ENCODE measurements at regions not wholly inside any gene's neighbourhood (a gene's known extent, or its start where the extent isn't known, plus 50 kb on each side); places are given as distances from the start of the nearest gene placed in this dataset.
A peak's percentile ranks its signal among the peaks of the same experiment; 100 is the strongest.

GRCh38 chr2:128466376-128466775 lies 147.7 kb upstream of the HS6ST1 start:
- H3K36me3 ChIP-seq: no peaks in the 10 kb centered on the region
- peak; percentile 40 to 70 for DNase-seq
- no peaks in the 10 kb centered on the region for H3K9me3 ChIP-seq
- no peak for TF ChIP-seq CTCF (IDR thresholded peaks at IDR 0.05)
- no peak overlapping the region for H3K27ac ChIP-seq
- intact Hi-C loops (cut with DNase I): no loop called here
- 86 to 100% methylated on average over 1 to 2 of the region's 2 CpGs for WGBS, 2 donors
- H3K4me3 ChIP-seq (replicated peaks in 1 of 3): no peak overlapping the region
- no peaks in the 10 kb centered on the region for H3K27me3 ChIP-seq
- H3K4me1 ChIP-seq: no peaks in the 10 kb centered on the region

DNA sequence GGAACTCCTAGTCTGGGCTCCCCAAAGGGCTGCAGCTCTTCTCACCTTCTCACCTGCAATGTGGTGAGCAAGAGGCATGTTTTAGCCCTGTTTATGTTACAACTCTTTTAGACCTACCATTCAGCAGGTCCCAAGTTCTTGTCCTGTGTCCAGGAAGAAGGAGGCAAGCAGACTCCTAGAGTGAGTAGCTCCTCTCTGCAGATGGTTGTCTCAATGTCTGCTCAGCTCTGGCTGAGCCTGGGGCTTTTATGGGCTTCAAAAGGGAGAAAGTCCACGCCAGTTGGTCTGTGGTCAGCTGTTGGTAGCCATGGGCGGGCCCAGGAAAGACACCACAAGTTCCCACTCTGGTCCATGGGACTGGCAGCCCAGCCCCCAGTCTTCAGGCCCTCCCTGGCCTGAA lies 148.1 kb upstream of the HS6ST1 start:
- no peak for DNase-seq
- no peaks in the 10 kb centered on the region for H3K27me3 ChIP-seq
- 93% methylated on average over 2 of the region's 2 CpGs; no CpG with 5 or more reads in 1 of the 2 donors for whole genome bisulfite sequencing, 2 donors
- H3K4me3 ChIP-seq (replicated peaks in 1 of 3): no peak overlapping the region
- TF ChIP-seq CTCF (IDR thresholded peaks at IDR 0.05) (no peak), POLR2A (IDR thresholded peaks at IDR 0.05) (no peak)
- intact Hi-C loops (cut with DNase I): no loop called here
- no peaks in the 10 kb centered on the region for H3K36me3 ChIP-seq
- no peak overlapping the region for H3K27ac ChIP-seq
- H3K4me1 ChIP-seq: no peaks in the 10 kb centered on the region
- no peaks in the 10 kb centered on the region for H3K9me3 ChIP-seq

- Histone ChIP-seq H3K4me1 (no peaks in the 10 kb centered on the region), H3K4me3 (replicated peaks in 1 of 3) (no peak overlapping the region), H3K36me3 (no peaks in the 10 kb centered on the region), H3K9me3 (no peaks in the 10 kb centered on the region), H3K27ac (no peak overlapping the region), H3K27me3 (no peaks in the 10 kb centered on the region)
- WGBS, 2 donors: 95 to 97% methylated on average over 5 to 6 of the region's 10 CpGs
- TF ChIP-seq CTCF (IDR thresholded peaks at IDR 0.05): no peak
- no peak for TF ChIP-seq POLR2A (IDR thresholded peaks at IDR 0.05)
- no peak for DNase-seq
- intact Hi-C loops (cut with DNase I): no loop called here
These were observed 148.8 kb upstream of the HS6ST1 start for GRCh38 chr2:128467321-128467969.

DNA sequence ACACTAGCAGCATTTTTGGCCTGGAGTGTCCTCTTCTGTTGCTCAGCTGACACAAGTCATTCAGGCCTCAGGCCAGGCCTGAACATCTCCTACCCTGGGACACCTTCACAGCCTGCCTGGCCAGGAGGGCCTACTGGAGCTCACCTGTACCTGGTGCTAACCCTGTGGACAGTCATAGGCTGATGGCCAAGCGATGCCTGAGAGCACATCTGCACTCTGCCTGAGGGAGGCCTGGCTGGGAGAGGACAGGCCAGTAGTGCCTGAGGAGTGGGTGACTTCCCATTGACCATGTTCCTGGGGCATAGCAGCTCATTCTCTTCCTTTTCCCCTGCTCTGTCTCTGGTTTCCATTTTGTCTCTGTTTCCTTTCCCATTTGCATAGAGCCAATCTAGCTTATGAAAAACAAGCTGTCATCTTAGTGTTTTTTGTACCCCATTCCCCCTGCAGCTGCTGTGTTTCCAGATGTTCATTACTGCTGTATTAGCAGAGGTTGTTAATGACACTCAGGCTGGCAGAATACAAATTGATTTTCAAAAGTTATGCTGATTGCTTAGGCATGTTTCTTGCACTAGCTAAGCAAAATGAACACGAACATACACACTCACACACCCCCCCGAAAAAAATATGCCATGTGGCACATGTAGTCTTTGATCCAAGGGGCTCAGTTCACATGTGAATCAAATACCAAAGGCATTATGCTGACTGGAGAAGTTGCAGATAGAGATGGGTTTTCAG lies 149.7 kb upstream of the HS6ST1 start:
- no peak for DNase-seq
- Histone ChIP-seq H3K4me1 (peaks cover 0 to 4% of the 10 kb centered on the region in 2 donors), H3K9me3 (no peaks in the 10 kb centered on the region), H3K4me3 (replicated peaks in 1 of 3) (no peak overlapping the region), H3K36me3 (no peaks in the 10 kb centered on the region), H3K27ac (no peak overlapping the region), H3K27me3 (no peaks in the 10 kb centered on the region)
- WGBS, 2 donors: 74 to 93% methylated on average over 2 to 3 of the region's 3 CpGs
- no peak for TF ChIP-seq CTCF (IDR thresholded peaks at IDR 0.05)
- TF ChIP-seq POLR2A (IDR thresholded peaks at IDR 0.05): no peak
- intact Hi-C loops (cut with DNase I): no loop called here

DNA sequence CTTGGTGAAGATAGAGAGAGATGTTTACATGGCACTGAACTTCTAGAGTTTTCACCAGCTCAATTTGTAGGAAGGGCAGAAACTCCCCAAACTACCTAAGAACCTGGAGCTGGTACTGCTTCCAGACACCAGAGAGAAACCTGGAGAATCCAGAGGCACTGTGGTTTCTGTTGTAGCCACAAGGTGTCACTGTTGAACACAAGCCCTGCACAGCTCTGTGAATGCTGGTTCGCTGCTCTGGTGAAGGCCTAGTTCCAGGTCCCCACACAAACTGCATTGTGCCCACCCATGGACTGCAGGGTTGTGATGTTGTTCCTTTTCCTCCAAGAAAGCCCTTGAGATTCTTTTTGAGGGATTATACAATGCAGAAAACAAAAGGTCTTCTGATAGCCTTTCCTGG lies 150.5 kb upstream of the HS6ST1 start:
- TF ChIP-seq POLR2A (IDR thresholded peaks at IDR 0.05) (no peak), CTCF (IDR thresholded peaks at IDR 0.05) (no peak)
- no peaks in the 10 kb centered on the region for H3K27me3 ChIP-seq
- H3K27ac ChIP-seq: no peak overlapping the region
- DNase-seq: no peak
- 67 to 100% methylated on average over 1 of the region's 1 CpG for WGBS, 2 donors
- no peaks in the 10 kb centered on the region for H3K36me3 ChIP-seq
- intact Hi-C loops (cut with DNase I): no loop called here
- H3K4me3 ChIP-seq (replicated peaks in 1 of 3): no peak overlapping the region
- H3K9me3 ChIP-seq: no peaks in the 10 kb centered on the region
- peaks cover 4 to 12% of the 10 kb centered on the region in 2 donors for H3K4me1 ChIP-seq

Data from thyroid gland (tissue), 4 donors.